ENCODE measurements at regions not wholly inside any gene's neighbourhood (a gene's known extent, or its start where the extent isn't known, plus 50 kb on each side); places are given as distances from the start of the nearest gene placed in this dataset.

GRCh38 chr3:76028774-76029173 is 243.4 kb upstream of the ZNF717 start:
- intact Hi-C loops (cut with DNase I), result loop anchor here in 4 of 10 donors (10.0 kb wide), 2 partner anchors 546 to 556 kb away; no protein-coding TSS in a partner anchor
- Histone ChIP-seq H3K4me1 (no peaks in the 10 kb centered on the region), H3K27me3 (no peaks in the 10 kb centered on the region), H3K4me3 (no peak overlapping the region), H3K36me3 (no peaks in the 10 kb centered on the region), H3K27ac (no peak overlapping the region), H3K9me3 (peaks cover 0 to 16% (median 0%) of the 10 kb centered on the region in 12 donors)
- ATAC-seq (no peak), DNase-seq (no peak)
- no peak for TF ChIP-seq POLR2A (IDR thresholded peaks at IDR 0.05)
- TF ChIP-seq, protein P1, sequence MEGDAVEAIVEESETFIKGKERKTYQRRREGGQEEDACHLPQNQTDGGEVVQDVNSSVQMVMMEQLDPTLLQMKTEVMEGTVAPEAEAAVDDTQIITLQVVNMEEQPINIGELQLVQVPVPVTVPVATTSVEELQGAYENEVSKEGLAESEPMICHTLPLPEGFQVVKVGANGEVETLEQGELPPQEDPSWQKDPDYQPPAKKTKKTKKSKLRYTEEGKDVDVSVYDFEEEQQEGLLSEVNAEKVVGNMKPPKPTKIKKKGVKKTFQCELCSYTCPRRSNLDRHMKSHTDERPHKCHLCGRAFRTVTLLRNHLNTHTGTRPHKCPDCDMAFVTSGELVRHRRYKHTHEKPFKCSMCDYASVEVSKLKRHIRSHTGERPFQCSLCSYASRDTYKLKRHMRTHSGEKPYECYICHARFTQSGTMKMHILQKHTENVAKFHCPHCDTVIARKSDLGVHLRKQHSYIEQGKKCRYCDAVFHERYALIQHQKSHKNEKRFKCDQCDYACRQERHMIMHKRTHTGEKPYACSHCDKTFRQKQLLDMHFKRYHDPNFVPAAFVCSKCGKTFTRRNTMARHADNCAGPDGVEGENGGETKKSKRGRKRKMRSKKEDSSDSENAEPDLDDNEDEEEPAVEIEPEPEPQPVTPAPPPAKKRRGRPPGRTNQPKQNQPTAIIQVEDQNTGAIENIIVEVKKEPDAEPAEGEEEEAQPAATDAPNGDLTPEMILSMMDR (IDR thresholded peaks at IDR 0.05), result no peak

DNA sequence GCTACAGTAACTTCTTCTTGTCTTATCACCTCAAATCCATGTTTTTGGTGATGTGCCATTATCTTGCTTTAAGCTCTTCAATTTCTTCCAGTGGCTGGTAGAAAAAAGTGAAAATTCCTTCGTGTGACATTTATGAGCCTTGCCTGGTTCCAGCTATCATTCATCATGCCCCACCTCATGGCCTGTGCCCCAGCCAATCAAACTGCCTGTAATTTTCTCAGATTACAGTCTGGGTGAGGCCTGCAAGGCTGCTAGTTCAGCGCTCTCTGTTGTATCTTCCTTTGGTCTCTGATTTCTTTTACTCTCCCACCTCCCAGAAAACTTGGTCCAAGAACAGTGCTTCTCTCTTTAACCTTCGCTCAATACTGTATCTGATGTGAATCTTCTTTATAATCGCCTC is 249.3 kb upstream of the ZNF717 start:
- ATAC-seq (no peak), DNase-seq (no peak)
- H3K4me1 ChIP-seq, result no peaks in the 10 kb centered on the region
- no peaks in the 10 kb centered on the region for H3K36me3 ChIP-seq
- H3K9me3 ChIP-seq, result peaks cover 0 to 13% (median 0%) of the 10 kb centered on the region in 12 donors
- H3K4me3 ChIP-seq, result no peak overlapping the region
- no peak for TF ChIP-seq POLR2A (IDR thresholded peaks at IDR 0.05)
- TF ChIP-seq, protein P1 (IDR thresholded peaks at IDR 0.05), result no peak
- 63 to 76% (median 73%) methylated on average over 4 of the region's 4 CpGs for WGBS, 4 donors
- H3K27ac ChIP-seq, result no peak overlapping the region
- H3K27me3 ChIP-seq, result no peaks in the 10 kb centered on the region
- intact Hi-C loops (cut with DNase I), result no loop called here

DNA sequence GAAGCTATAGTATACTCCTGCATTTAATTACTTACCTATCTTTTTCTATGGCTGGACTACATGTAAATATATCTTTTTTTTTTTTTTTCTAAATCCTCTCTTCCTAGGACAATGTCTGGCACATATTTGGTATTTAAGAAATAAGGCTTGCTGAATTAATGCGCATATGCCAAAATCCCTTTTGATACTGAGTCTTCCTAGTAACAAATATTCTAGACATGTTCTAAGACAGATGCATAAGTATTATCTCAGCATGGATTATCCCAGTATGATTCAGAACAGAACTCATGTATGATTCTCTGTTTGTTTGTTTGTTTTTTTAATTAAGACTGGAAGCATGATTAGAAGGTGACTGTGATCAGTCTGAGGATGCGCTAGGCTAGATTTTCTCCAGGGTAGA is 249.8 kb upstream of the ZNF717 start:
- ATAC-seq, result no peak
- intact Hi-C loops (cut with DNase I), result no loop called here
- TF ChIP-seq POLR2A (IDR thresholded peaks at IDR 0.05), result no peak
- TF ChIP-seq, protein P1 (IDR thresholded peaks at IDR 0.05), result no peak
- no peaks in the 10 kb centered on the region for H3K36me3 ChIP-seq
- H3K4me1 ChIP-seq, result no peaks in the 10 kb centered on the region
- H3K27ac ChIP-seq, result no peak overlapping the region
- no peak overlapping the region for H3K4me3 ChIP-seq
- WGBS, 4 donors, result 93 to 98% (median 95%) methylated on average over 2 of the region's 2 CpGs
- DNase-seq, result no peak
- H3K27me3 ChIP-seq, result no peaks in the 10 kb centered on the region
- H3K9me3 ChIP-seq, result peaks cover 0 to 9% (median 0%) of the 10 kb centered on the region in 12 donors

- intact Hi-C loops (cut with DNase I), result no loop called here
- WGBS, 4 donors, result 46 to 67% (median 56%) methylated on average over 2 of the region's 2 CpGs
- DNase-seq, result no peak
- no peak overlapping the region for H3K27ac ChIP-seq
- no peak overlapping the region for H3K4me3 ChIP-seq
- no peaks in the 10 kb centered on the region for H3K4me1 ChIP-seq
- H3K9me3 ChIP-seq, result no peaks in the 10 kb centered on the region
- no peak for ATAC-seq
- TF ChIP-seq POLR2A (IDR thresholded peaks at IDR 0.05), result no peak
- TF ChIP-seq, protein P1 (IDR thresholded peaks at IDR 0.05), result no peak
- no peaks in the 10 kb centered on the region for H3K36me3 ChIP-seq
- H3K27me3 ChIP-seq, result no peaks in the 10 kb centered on the region
Observed at GRCh38 chr3:76038949-76039348, 253.6 kb upstream of the ZNF717 start.
